22Rv1 (cell line): ENCODE measurements at regions not wholly inside any gene's neighbourhood (a gene's known extent, or its start where the extent isn't known, plus 50 kb on each side); places are given as distances from the start of the nearest gene placed in this dataset.

Experiments
- CTCF ChIP-seq: fragments of 450-650 bp; IDR thresholded peaks from 2 replicates; pipeline ENCODE4 v1.5.1; 2017; ENCODE audit warnings: mild to moderate bottlenecking
- ZFX ChIP-seq: fragments of 450-650 bp; IDR thresholded peaks from 2 replicates; pipeline ENCODE4 v1.6.1; 2017; ENCODE audit warnings: antibody characterized with exemption, borderline replicate concordance

DNA sequence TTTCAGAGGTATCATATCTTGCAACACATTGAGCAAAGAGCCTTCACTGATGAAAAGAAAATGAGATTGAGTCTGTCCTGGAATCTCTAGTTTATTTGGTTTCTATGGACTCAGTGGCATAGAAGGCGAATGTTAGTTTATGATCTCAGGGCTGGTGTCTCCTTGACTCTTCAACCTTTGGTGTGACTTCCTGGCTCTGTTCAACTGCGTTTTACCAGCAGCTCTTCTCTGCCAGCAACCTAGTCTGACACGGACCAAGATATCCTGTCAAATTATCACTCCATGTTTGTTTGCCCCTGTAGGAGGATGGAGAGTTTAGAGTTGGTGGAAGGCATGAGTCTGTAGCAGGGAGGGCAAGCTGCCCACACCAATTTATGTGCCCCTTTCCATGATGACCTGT is 82.9 kb upstream of the TBC1D5 start:
- TF ChIP-seq CTCF (no peak), ZFX (no peak)
